GM10248 (cell line): ENCODE measurements at regions not wholly inside any gene's neighbourhood (a gene's known extent, or its start where the extent isn't known, plus 50 kb on each side); places are given as distances from the start of the nearest gene placed in this dataset.

Source experiments
- CTCF ChIA-PET: fragments of 300-600 bp; sonication (Branson Sonifier 250); formaldehyde crosslinking; extraction: SDS; loops from one replicate; lab custom pipeline; 2021; ENCODE audit warnings: antibody characterized with exemption; lab: Yijun Ruan, JAX
- POLR2A ChIA-PET: fragments of 350-650 bp; sonication (Branson Sonifier 250); formaldehyde crosslinking; extraction: SDS; loops from one replicate; lab custom pipeline; 2020; ENCODE audit warnings: antibody characterized with exemption; lab: Yijun Ruan, JAX
- DNase-seq: peaks from one replicate; pipeline ENCODE4 v3.0.0; 2012; ENCODE audit errors: extremely low spot score
- CTCF ChIP-seq: IDR thresholded peaks from 2 replicates; pipeline ENCODE4 v1.5.1; 2012; ENCODE audit warnings: mild to moderate bottlenecking, low read depth; ENCODE audit errors: extremely low read depth, missing control alignments, control extremely low read depth

DNA sequence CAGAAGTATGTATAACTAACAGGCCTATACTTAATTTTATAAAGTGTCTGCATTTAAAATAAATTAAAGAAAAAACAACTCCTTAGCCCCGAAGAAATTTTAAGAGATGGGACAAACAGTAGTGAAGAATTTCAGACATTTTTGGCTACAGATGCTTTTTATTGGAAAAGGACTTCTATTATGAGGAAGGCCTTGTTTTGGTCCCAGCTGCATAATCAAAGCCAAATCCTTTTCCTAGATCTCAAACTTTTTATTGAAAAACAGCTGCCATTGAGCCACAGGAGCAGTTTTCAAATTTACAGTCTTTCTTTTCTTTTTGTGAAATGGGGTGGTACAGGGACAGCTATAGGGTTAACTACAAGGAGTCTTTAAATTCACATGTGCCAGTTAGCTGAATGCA lies 51.3 kb upstream of the SETBP1 start:
- ChIA-PET POLR2A (no interaction called here), CTCF (no interaction called here)
- DNase-seq: no peak
- TF ChIP-seq CTCF: no peak

GRCh38 chr18:44630118-44630517 lies 50.6 kb upstream of the SETBP1 start:
- no peak for TF ChIP-seq CTCF
- CTCF ChIA-PET: no interaction called here
- POLR2A ChIA-PET: no interaction called here
- no peak for DNase-seq
